GM12878 (cell line): ENCODE measurements at regions not wholly inside any gene's neighbourhood (a gene's known extent, or its start where the extent isn't known, plus 50 kb on each side); places are given as distances from the start of the nearest gene placed in this dataset.

Source experiments
- ATAC-seq: fragments of 200-7000 bp; cut with Tn5 transposase; 3 replicates; pipeline ENCODE4 v1.9.1; 2020; ENCODE audit warnings: mild to moderate bottlenecking, moderate library complexity
- BruUV-seq: library from RNA; stranded (reverse); fragments of 400-500 nt; replicated peaks from 2 replicates; lab custom pipeline; 2021; lab: Mats Ljungman, UMichigan
- CTCF ChIA-PET: fragments of 300-600 bp; sonication (Branson Sonifier 250); formaldehyde crosslinking; extraction: SDS; loops from one replicate; lab custom pipeline; 2021; ENCODE audit warnings: inconsistent platforms; lab: Yijun Ruan, JAX
- POLR2A ChIA-PET: fragments of 350-600 bp; formaldehyde crosslinking; extraction: SDS; loops from one replicate; lab custom pipeline; 2021; ENCODE audit warnings: inconsistent platforms; lab: Charles Lee
- RAD21 ChIA-PET: fragments of 300-600 bp; sonication (Branson Sonifier 250); formaldehyde crosslinking; loops from one replicate; lab custom pipeline; 2023; ENCODE audit warnings: antibody characterized with exemption; ENCODE audit not compliant: unreplicated experiment; lab: Charles Lee
- SMC1A ChIA-PET: fragments of 300-600 bp; sonication (Branson Sonifier 250); formaldehyde crosslinking; loops from one replicate; lab custom pipeline; 2023; ENCODE audit not compliant: unreplicated experiment, uncharacterized antibody; lab: Charles Lee
- DNase-seq: peaks from one replicate; pipeline ENCODE4 v3.0.0-alpha.2; 2011; ENCODE audit warnings: low read depth, low spot score
- FAIRE-seq: peaks from 3 replicates; lab custom pipeline; 2011; peaks lifted over from hg19 to GRCh38; lab: Jason Lieb, UNC
- H2AFZ ChIP-seq: 2 replicates; pipeline ENCODE4 v1.6.0; 2011; ENCODE audit warnings: low read depth, low read length, control low read depth; ENCODE audit not compliant: control insufficient read depth
- H3K27ac ChIP-seq: 2 replicates; pipeline ENCODE4 v1.5.1; 2011; ENCODE audit warnings: control low read depth; ENCODE audit not compliant: control insufficient read depth, insufficient read depth
- H3K27me3 ChIP-seq, 2 experiments: replicated peaks in 1 of 2; 2 replicates each; pipeline versions ENCODE4 v1.6.0 to v1.6.1; 2011; ENCODE audit warnings: low read length in 1 of 2; ENCODE audit not compliant: control insufficient read depth in 2 of 2, insufficient read depth in 2 of 2
- H3K36me3 ChIP-seq, 2 experiments: 2 replicates each; pipeline ENCODE4 v1.5.1; 2011; ENCODE audit warnings: low read length in 1 of 2; ENCODE audit not compliant: control insufficient read depth in 2 of 2, insufficient read depth in 2 of 2
- H3K4me1 ChIP-seq: 2 replicates; pipeline ENCODE4 v1.6.1; 2011; ENCODE audit warnings: mild to moderate bottlenecking, low read length, moderate library complexity, mixed read lengths; ENCODE audit not compliant: control insufficient read depth, insufficient read depth
- H3K4me2 ChIP-seq: 2 replicates; pipeline ENCODE4 v1.6.0; 2011; ENCODE audit warnings: control low read depth; ENCODE audit not compliant: control insufficient read depth, insufficient read depth
- H3K4me3 ChIP-seq: fragments of 200-600 bp; sonication (generic); 2 replicates; pipeline ENCODE4 v1.5.1; 2016
- H3K79me2 ChIP-seq: 2 replicates; pipeline ENCODE4 v1.6.0; 2011; ENCODE audit warnings: low read length; ENCODE audit not compliant: control insufficient read depth, insufficient read depth
- H3K9ac ChIP-seq: 2 replicates; pipeline ENCODE4 v1.8.0; 2011; ENCODE audit warnings: low read length, control low read depth, mixed read lengths; ENCODE audit not compliant: control insufficient read depth, insufficient read depth
- H3K9me3 ChIP-seq: replicated peaks from 3 replicates; pipeline ENCODE4 v1.5.1; 2011; ENCODE audit warnings: mild to moderate bottlenecking, low read length; ENCODE audit not compliant: control insufficient read depth, insufficient read depth
- H4K20me1 ChIP-seq: 2 replicates; pipeline ENCODE4 v1.6.0; 2011; ENCODE audit not compliant: control insufficient read depth, insufficient read depth
- BACH1 ChIP-seq: fragments of 450-650 bp; IDR thresholded peaks from 2 replicates; pipeline ENCODE4 v1.6.1; 2017; ENCODE audit warnings: mild to moderate bottlenecking, borderline replicate concordance
- BHLHE40 ChIP-seq, 2 experiments: fragments of 450-650 bp in 1 of 2; IDR thresholded peaks; 2 replicates each; pipeline ENCODE4 v1.6.1; 2011 to 2017; ENCODE audit warnings: low read depth in 2 of 2, borderline replicate concordance in 1 of 2, improper control_type of control experiment in 1 of 2, low read length in 1 of 2, mild to moderate bottlenecking in 1 of 2
- KLF5 ChIP-seq: fragments of 450-650 bp; IDR thresholded peaks from 2 replicates; pipeline ENCODE4 v1.6.1; 2014; ENCODE audit warnings: mild to moderate bottlenecking; ENCODE audit not compliant: partially characterized antibody
- LARP7 ChIP-seq: fragments of 450-650 bp; IDR thresholded peaks from 2 replicates; pipeline ENCODE4 v1.6.1; 2017; ENCODE audit warnings: mild to moderate bottlenecking
- POLR2AphosphoS2 ChIP-seq: IDR thresholded peaks from 2 replicates; pipeline ENCODE4 v1.6.1; 2011; ENCODE audit warnings: low read depth, mild to moderate bottlenecking, low read length, improper control_type of control experiment, moderate library complexity
- RBBP5 ChIP-seq: fragments of 200-600 bp; sonication (generic); conservative IDR thresholded peaks from 2 replicates; pipeline ENCODE4 v1.6.1; 2016
- SREBF1 ChIP-seq: IDR thresholded peaks from 2 replicates; pipeline ENCODE4 v1.6.1; 2012; ENCODE audit warnings: mild to moderate bottlenecking, low read length
- SRF ChIP-seq, 2 experiments: IDR thresholded peaks; 2 replicates each; pipeline ENCODE4 v1.6.1; 2011; ENCODE audit warnings: low read depth in 2 of 2, low read length in 2 of 2, mild to moderate bottlenecking in 1 of 2, moderate library complexity in 1 of 2
- SUPT20H ChIP-seq: IDR thresholded peaks from 2 replicates; pipeline ENCODE4 v1.6.1; 2011; ENCODE audit warnings: low read depth, mild to moderate bottlenecking, low read length, moderate library complexity, borderline replicate concordance; ENCODE audit not compliant: control insufficient read depth
- ZBED1 ChIP-seq: IDR thresholded peaks from 2 replicates; pipeline ENCODE4 v1.6.1; 2016; ENCODE audit warnings: borderline replicate concordance
- ZNF622 ChIP-seq: fragments of 450-650 bp; IDR thresholded peaks from 2 replicates; pipeline ENCODE4 v1.6.1; 2017; ENCODE audit warnings: mild to moderate bottlenecking, inconsistent platforms
- WGBS: methylation state at CpG from one replicate; pipeline ENCODE4 v1.1.6; 2016; ENCODE audit warnings: low lambda C conversion rate; ENCODE audit not compliant: insufficient replicate concordance, insufficient coverage; ENCODE audit errors: missing lambda C conversion rate; 5-methylcytosine and 5-hydroxymethylcytosine counted together
- in situ Hi-C: fragments of 300-500 bp; cut with MboI; formaldehyde crosslinking; loops from 9 replicates; pipeline ENCODE4 v1.14.3; 2018; ENCODE audit warnings: mixed read lengths
- intact Hi-C: fragments of 100-400 bp; cut with micrococcal nuclease; formaldehyde crosslinking; loops from one replicate; pipeline ENCODE4 v1.14.2; 2022; ENCODE audit not compliant: unreplicated experiment
- TF ChIP-seq, protein P1 (sequence below): fragments of 450-650 bp; IDR thresholded peaks from 2 replicates; pipeline ENCODE4 v1.6.1; 2018; ENCODE audit warnings: mild to moderate bottlenecking, low read depth, moderate library complexity; ENCODE audit not compliant: partially characterized antibody
- TF ChIP-seq, protein P2 (sequence below): fragments of 450-650 bp; IDR thresholded peaks from 2 replicates; pipeline ENCODE4 v1.6.1; 2016; ENCODE audit warnings: mild to moderate bottlenecking
- TF ChIP-seq, protein P3 (sequence below): fragments of 450-650 bp; IDR thresholded peaks from 2 replicates; pipeline ENCODE4 v1.6.1; 2017; ENCODE audit warnings: mild to moderate bottlenecking, moderate library complexity
- TF ChIP-seq, protein P4 (sequence below): IDR thresholded peaks from 2 replicates; pipeline ENCODE4 v1.6.1; 2011; ENCODE audit warnings: mild to moderate bottlenecking, low read depth, low read length, moderate library complexity; ENCODE audit not compliant: insufficient replicate concordance

DNA sequence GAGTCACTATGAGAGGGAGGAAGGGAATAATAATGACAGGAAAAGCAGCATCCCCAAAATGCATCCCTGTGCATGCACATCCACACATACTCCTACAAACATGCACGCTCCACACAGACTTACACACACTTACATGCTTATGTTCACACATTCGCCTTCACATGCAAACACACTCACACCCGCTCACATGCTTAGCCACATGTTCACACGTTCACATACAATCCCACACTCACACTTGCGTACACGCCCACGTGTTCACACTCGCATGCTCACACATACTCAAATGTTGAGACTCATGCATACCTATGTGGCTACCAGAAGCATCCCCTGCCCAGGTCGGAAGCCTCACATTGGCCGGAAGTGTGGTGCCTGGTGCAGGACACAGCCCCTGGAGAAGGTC lies 372.1 kb downstream of the MN1 start:
- ATAC-seq (no peak), FAIRE-seq (no peak), DNase-seq (no peak)
- ChIA-PET POLR2A (no interaction called here), SMC1A (no interaction called here), CTCF (no interaction called here), RAD21 (no interaction called here)
- Histone ChIP-seq H3K27me3 (no peaks in the 10 kb centered on the region), H3K4me2 (no peak overlapping the region), H3K4me3 (no peak overlapping the region), H3K4me1 (no peaks in the 10 kb centered on the region), H3K36me3 (no peaks in the 10 kb centered on the region), H3K27ac (no peak overlapping the region), H3K9me3 (no peaks in the 10 kb centered on the region; the same call in 2 of the 3 replicates), H4K20me1 (no peaks in the 10 kb centered on the region), H2AFZ (no peak overlapping the region), H3K9ac (no peak overlapping the region), H3K79me2 (no peaks in the 10 kb centered on the region)
- WGBS, result 30% methylated on average over 10 of the region's 10 CpGs
- BruUV-seq, result no TSS peak
- in situ Hi-C loops (no loop called here), intact Hi-C loops (no loop called here)
- no peak for TF ChIP-seq LARP7
- TF ChIP-seq, protein P1, sequence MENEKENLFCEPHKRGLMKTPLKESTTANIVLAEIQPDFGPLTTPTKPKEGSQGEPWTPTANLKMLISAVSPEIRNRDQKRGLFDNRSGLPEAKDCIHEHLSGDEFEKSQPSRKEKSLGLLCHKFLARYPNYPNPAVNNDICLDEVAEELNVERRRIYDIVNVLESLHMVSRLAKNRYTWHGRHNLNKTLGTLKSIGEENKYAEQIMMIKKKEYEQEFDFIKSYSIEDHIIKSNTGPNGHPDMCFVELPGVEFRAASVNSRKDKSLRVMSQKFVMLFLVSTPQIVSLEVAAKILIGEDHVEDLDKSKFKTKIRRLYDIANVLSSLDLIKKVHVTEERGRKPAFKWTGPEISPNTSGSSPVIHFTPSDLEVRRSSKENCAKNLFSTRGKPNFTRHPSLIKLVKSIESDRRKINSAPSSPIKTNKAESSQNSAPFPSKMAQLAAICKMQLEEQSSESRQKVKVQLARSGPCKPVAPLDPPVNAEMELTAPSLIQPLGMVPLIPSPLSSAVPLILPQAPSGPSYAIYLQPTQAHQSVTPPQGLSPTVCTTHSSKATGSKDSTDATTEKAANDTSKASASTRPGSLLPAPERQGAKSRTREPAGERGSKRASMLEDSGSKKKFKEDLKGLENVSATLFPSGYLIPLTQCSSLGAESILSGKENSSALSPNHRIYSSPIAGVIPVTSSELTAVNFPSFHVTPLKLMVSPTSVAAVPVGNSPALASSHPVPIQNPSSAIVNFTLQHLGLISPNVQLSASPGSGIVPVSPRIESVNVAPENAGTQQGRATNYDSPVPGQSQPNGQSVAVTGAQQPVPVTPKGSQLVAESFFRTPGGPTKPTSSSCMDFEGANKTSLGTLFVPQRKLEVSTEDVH, result no peak
- TF ChIP-seq RBBP5, result no peak
- TF ChIP-seq POLR2AphosphoS2, result no peak
- no peak for TF ChIP-seq BACH1
- TF ChIP-seq SUPT20H, result no peak
- TF ChIP-seq, protein P2, sequence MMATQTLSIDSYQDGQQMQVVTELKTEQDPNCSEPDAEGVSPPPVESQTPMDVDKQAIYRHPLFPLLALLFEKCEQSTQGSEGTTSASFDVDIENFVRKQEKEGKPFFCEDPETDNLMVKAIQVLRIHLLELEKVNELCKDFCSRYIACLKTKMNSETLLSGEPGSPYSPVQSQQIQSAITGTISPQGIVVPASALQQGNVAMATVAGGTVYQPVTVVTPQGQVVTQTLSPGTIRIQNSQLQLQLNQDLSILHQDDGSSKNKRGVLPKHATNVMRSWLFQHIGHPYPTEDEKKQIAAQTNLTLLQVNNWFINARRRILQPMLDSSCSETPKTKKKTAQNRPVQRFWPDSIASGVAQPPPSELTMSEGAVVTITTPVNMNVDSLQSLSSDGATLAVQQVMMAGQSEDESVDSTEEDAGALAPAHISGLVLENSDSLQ, result no peak
- TF ChIP-seq BHLHE40 (IDR thresholded peaks at IDR 0.05; ENCODE audit: borderline replicate concordance in 1 of 2, low read depth in 2 of 2, low read length in 1 of 2), result no peak
- TF ChIP-seq, protein P3, sequence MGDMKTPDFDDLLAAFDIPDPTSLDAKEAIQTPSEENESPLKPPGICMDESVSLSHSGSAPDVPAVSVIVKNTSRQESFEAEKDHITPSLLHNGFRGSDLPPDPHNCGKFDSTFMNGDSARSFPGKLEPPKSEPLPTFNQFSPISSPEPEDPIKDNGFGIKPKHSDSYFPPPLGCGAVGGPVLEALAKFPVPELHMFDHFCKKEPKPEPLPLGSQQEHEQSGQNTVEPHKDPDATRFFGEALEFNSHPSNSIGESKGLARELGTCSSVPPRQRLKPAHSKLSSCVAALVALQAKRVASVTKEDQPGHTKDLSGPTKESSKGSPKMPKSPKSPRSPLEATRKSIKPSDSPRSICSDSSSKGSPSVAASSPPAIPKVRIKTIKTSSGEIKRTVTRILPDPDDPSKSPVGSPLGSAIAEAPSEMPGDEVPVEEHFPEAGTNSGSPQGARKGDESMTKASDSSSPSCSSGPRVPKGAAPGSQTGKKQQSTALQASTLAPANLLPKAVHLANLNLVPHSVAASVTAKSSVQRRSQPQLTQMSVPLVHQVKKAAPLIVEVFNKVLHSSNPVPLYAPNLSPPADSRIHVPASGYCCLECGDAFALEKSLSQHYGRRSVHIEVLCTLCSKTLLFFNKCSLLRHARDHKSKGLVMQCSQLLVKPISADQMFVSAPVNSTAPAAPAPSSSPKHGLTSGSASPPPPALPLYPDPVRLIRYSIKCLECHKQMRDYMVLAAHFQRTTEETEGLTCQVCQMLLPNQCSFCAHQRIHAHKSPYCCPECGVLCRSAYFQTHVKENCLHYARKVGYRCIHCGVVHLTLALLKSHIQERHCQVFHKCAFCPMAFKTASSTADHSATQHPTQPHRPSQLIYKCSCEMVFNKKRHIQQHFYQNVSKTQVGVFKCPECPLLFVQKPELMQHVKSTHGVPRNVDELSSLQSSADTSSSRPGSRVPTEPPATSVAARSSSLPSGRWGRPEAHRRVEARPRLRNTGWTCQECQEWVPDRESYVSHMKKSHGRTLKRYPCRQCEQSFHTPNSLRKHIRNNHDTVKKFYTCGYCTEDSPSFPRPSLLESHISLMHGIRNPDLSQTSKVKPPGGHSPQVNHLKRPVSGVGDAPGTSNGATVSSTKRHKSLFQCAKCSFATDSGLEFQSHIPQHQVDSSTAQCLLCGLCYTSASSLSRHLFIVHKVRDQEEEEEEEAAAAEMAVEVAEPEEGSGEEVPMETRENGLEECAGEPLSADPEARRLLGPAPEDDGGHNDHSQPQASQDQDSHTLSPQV, result no peak
- TF ChIP-seq SRF (IDR thresholded peaks at IDR 0.05; ENCODE audit: low read depth in 2 of 2, low read length in 2 of 2), result no peak
- no peak for TF ChIP-seq KLF5
- TF ChIP-seq ZBED1, result no peak
- no peak for TF ChIP-seq SREBF1
- TF ChIP-seq, protein P4, sequence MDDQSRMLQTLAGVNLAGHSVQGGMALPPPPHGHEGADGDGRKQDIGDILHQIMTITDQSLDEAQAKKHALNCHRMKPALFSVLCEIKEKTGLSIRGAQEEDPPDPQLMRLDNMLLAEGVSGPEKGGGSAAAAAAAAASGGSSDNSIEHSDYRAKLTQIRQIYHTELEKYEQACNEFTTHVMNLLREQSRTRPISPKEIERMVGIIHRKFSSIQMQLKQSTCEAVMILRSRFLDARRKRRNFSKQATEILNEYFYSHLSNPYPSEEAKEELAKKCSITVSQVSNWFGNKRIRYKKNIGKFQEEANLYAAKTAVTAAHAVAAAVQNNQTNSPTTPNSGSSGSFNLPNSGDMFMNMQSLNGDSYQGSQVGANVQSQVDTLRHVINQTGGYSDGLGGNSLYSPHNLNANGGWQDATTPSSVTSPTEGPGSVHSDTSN, result no peak
- no peak for TF ChIP-seq ZNF622
